OCI-LY7 (cell line): ENCODE measurements at regions not wholly inside any gene's neighbourhood (a gene's known extent, or its start where the extent isn't known, plus 50 kb on each side); places are given as distances from the start of the nearest gene placed in this dataset.

Source experiments
- BruUV-seq: library from RNA; stranded (reverse); fragments of 400-500 nt; replicated peaks from 2 replicates; lab custom pipeline; 2021; lab: Mats Ljungman, UMichigan
- CTCF ChIA-PET: fragments of 300-600 bp; sonication (Branson Sonifier 250); formaldehyde crosslinking; loops from one replicate; lab custom pipeline; 2022; ENCODE audit warnings: antibody characterized with exemption; ENCODE audit not compliant: unreplicated experiment; lab: Charles Lee
- POLR2A ChIA-PET: fragments of 300-600 bp; sonication (Branson Sonifier 250); formaldehyde crosslinking; loops from one replicate; lab custom pipeline; 2022; ENCODE audit warnings: antibody characterized with exemption; lab: Charles Lee
- DNase-seq: peaks from one replicate; pipeline ENCODE4 v3.0.0-alpha.2; 2015; ENCODE audit warnings: low spot score
- H2AFZ ChIP-seq: fragments of 200-600 bp; sonication (generic), shearing (Covaris generic); 2 replicates; pipeline ENCODE4 v1.6.1; 2014; ENCODE audit warnings: mild to moderate bottlenecking, antibody characterized with exemption, low read length, moderate library complexity
- H3K27ac ChIP-seq: fragments of 200-600 bp; sonication (generic); 2 replicates; pipeline ENCODE4 v1.5.1; 2014; ENCODE audit warnings: mixed run types, low read depth, mild to moderate bottlenecking, moderate library complexity, low read length, inconsistent platforms; ENCODE audit not compliant: poor library complexity, severe bottlenecking
- H3K36me3 ChIP-seq: fragments of 200-600 bp; sonication (generic); 2 replicates; pipeline ENCODE4 v1.6.1; 2014; ENCODE audit warnings: mild to moderate bottlenecking, antibody characterized with exemption, low read length, moderate library complexity, mixed read lengths; ENCODE audit not compliant: insufficient read depth
- H3K4me1 ChIP-seq: fragments of 200-600 bp; sonication (generic); 2 replicates; pipeline ENCODE4 v1.5.1; 2014; ENCODE audit warnings: mild to moderate bottlenecking, low read length; ENCODE audit not compliant: insufficient read depth, poor library complexity, severe bottlenecking
- H3K4me2 ChIP-seq: fragments of 200-600 bp; sonication (generic); 2 replicates; pipeline ENCODE4 v1.6.1; 2014; ENCODE audit warnings: mild to moderate bottlenecking, low read length
- H3K4me3 ChIP-seq: fragments of 200-600 bp; sonication (generic); 2 replicates; pipeline ENCODE4 v1.5.1; 2014; ENCODE audit warnings: mild to moderate bottlenecking, low read depth, low read length; ENCODE audit not compliant: poor library complexity, severe bottlenecking
- H3K79me2 ChIP-seq: fragments of 200-600 bp; sonication (generic); 2 replicates; pipeline ENCODE4 v1.6.1; 2016; ENCODE audit warnings: low read depth, mild to moderate bottlenecking, low read length, moderate library complexity, mixed read lengths; ENCODE audit not compliant: insufficient read depth
- H3K9me2 ChIP-seq: fragments of 200-600 bp; sonication (generic); 2 replicates; pipeline ENCODE4 v1.6.1; 2016; ENCODE audit warnings: mild to moderate bottlenecking, low read length, mixed read lengths; ENCODE audit not compliant: insufficient read depth
- H3K9me3 ChIP-seq: fragments of 200-600 bp; sonication (generic); 2 replicates; pipeline ENCODE4 v1.6.1; 2014; ENCODE audit warnings: mild to moderate bottlenecking, mixed run types, low read length, mixed read lengths
- H4K20me1 ChIP-seq: fragments of 200-600 bp; sonication (generic); 2 replicates; pipeline ENCODE4 v1.6.1; 2014; ENCODE audit warnings: mild to moderate bottlenecking, antibody characterized with exemption, low read length, moderate library complexity, mixed read lengths; ENCODE audit not compliant: insufficient read depth
- CTCF ChIP-seq: fragments of 200-600 bp; sonication (generic); conservative IDR thresholded peaks from 2 replicates; pipeline ENCODE4 v1.5.1; 2014; ENCODE audit warnings: mild to moderate bottlenecking, antibody characterized with exemption, low read length, moderate library complexity, mixed read lengths
- EZH2phosphoT487 ChIP-seq: fragments of 200-600 bp; sonication (generic); IDR thresholded peaks from 2 replicates; pipeline ENCODE4 v1.6.1; 2018; ENCODE audit warnings: low read depth, borderline replicate concordance, mild to moderate bottlenecking, mixed run types, antibody characterized with exemption, low read length, moderate library complexity, mixed read lengths
- intact Hi-C: fragments of 100-400 bp; cut with micrococcal nuclease; formaldehyde crosslinking; loops from one replicate; pipeline ENCODE4 v1.10.0; 2022; ENCODE audit not compliant: unreplicated experiment

DNA sequence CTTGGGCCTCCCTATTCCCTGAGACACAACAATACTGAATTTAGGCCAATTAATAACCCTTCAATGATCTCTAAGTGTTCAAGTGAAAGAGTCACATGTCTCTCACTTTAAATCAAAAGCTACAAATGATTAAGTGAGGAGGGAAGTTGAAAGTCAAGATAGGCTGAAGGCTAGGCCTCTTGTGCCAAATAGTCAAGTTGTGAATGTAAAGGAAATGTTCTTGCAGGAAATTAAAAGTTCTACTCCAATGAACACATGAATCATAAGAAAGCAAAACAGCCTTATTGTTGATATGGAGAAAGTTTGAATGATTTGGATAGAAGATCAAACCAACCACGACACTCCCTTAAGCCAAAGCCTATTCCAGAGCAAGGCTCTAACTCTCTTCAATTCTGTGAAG, 286.9 kb downstream of the MEIS1 start:
- Histone ChIP-seq H3K27ac (no peak overlapping the region), H2AFZ (no peak overlapping the region), H3K4me2 (no peak overlapping the region), H4K20me1 (no peaks in the 10 kb centered on the region), H3K4me1 (no peaks in the 10 kb centered on the region), H3K9me3 (no peaks in the 10 kb centered on the region), H3K36me3 (no peaks in the 10 kb centered on the region), H3K9me2 (no peaks in the 10 kb centered on the region), H3K79me2 (no peaks in the 10 kb centered on the region), H3K4me3 (no peak overlapping the region)
- TF ChIP-seq CTCF (no peak), EZH2phosphoT487 (no peak)
- ChIA-PET POLR2A (no interaction called here), CTCF (no interaction called here)
- intact Hi-C loops = no loop called here
- no peak for DNase-seq
- no TSS peak for BruUV-seq

- no TSS peak for BruUV-seq
- H3K4me1 ChIP-seq = no peaks in the 10 kb centered on the region
- H3K4me2 ChIP-seq = no peak overlapping the region
- H3K27ac ChIP-seq = no peak overlapping the region
- no peaks in the 10 kb centered on the region for H3K79me2 ChIP-seq
- intact Hi-C loops = no loop called here
- TF ChIP-seq CTCF (no peak), EZH2phosphoT487 (no peak)
- H4K20me1 ChIP-seq = no peaks in the 10 kb centered on the region
- H3K9me3 ChIP-seq = no peaks in the 10 kb centered on the region
- no peak overlapping the region for H3K4me3 ChIP-seq
- no peaks in the 10 kb centered on the region for H3K9me2 ChIP-seq
- H3K36me3 ChIP-seq = no peaks in the 10 kb centered on the region
- H2AFZ ChIP-seq = no peak overlapping the region
- POLR2A ChIA-PET = no interaction called here
- no peak for DNase-seq
- CTCF ChIA-PET = no interaction called here
Measured at GRCh38 chr2:66724241-66724640, 289.3 kb downstream of the MEIS1 start.

- no TSS peak for BruUV-seq
- H2AFZ ChIP-seq = no peak overlapping the region
- H3K27ac ChIP-seq = no peak overlapping the region
- H3K79me2 ChIP-seq = no peaks in the 10 kb centered on the region
- H3K4me2 ChIP-seq = no peak overlapping the region
- H4K20me1 ChIP-seq = no peaks in the 10 kb centered on the region
- H3K9me3 ChIP-seq = no peaks in the 10 kb centered on the region
- ChIA-PET POLR2A (no interaction called here), CTCF (no interaction called here)
- no peak overlapping the region for H3K4me3 ChIP-seq
- no peak for TF ChIP-seq CTCF
- no peak for TF ChIP-seq EZH2phosphoT487
- no peaks in the 10 kb centered on the region for H3K36me3 ChIP-seq
- no peaks in the 10 kb centered on the region for H3K4me1 ChIP-seq
- H3K9me2 ChIP-seq = no peaks in the 10 kb centered on the region
- intact Hi-C loops = no loop called here
- DNase-seq = no peak
Measured at GRCh38 chr2:66729416-66730330, 294.7 kb downstream of the MEIS1 start.
